ENCODE measurements at regions not wholly inside any gene's neighbourhood (a gene's known extent, or its start where the extent isn't known, plus 50 kb on each side); places are given as distances from the start of the nearest gene placed in this dataset.

- TF ChIP-seq EZH2 (IDR thresholded peaks at IDR 0.05; ENCODE audit: low read length, unreplicated experiment) (no peak), CTCF (conservative IDR thresholded peaks at IDR 0.05; ENCODE audit: low read depth, low read length) (no peak), EZH2phosphoT487 (IDR thresholded peaks at IDR 0.05; ENCODE audit: borderline replicate concordance, low read length) (no peak)
Measured at GRCh38 chr9:788777-789176, 52.7 kb upstream of the DMRT1 start.
